GM15510 (cell line): ENCODE measurements at regions not wholly inside any gene's neighbourhood (a gene's known extent, or its start where the extent isn't known, plus 50 kb on each side); places are given as distances from the start of the nearest gene placed in this dataset.

Experiments
- POLR2A ChIP-seq: IDR thresholded peaks from 3 replicates; pipeline ENCODE4 v1.6.1; 2011; ENCODE audit warnings: borderline replicate concordance; ENCODE audit not compliant: insufficient read length; ENCODE audit errors: extremely low read depth

DNA sequence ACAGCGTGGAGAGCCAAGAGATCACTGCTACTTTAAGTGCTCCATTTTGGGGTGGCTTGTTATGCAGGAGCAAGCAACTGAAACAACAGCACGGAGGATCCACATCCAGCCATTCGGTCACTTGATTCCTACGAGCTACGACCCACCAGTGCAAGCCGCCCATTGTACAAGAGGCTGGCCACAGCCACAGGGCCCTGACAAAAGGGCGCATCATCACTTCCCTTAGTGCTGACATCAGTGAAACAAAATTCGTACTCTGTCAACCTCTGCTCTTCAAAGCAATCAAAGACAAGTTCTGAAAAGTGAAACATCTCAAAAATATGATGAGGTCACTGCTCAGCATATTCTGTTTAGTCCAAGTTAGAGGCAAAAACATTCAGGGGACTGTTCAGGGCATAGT, 168.4 kb downstream of the GADD45G start:
- no peak for TF ChIP-seq POLR2A

DNA sequence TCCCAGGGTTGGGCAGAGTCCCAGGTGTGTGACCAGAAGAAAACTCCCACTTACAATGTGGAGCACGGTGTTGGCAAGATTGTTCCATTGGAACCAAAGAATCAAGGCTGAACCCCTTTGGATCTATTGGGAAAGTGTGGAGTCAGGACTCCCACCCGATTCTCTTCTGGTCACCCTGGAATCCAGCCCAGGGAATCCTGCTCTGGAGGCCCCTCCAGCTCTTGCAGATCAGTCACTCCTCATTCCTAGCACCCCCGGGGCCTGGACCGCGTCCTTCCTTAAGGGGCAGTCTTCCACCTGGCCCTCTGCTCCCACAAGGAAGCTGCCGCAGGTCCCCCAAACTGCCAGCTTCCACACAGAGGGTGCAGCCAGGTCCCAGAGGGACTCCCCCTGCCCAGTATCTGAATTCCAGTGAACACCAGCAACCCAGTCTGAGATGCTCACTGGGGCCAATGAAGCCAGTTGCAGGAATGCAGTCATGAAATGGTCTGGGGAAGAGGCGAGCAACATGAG, 170.1 kb downstream of the GADD45G start:
- TF ChIP-seq POLR2A = no peak

DNA sequence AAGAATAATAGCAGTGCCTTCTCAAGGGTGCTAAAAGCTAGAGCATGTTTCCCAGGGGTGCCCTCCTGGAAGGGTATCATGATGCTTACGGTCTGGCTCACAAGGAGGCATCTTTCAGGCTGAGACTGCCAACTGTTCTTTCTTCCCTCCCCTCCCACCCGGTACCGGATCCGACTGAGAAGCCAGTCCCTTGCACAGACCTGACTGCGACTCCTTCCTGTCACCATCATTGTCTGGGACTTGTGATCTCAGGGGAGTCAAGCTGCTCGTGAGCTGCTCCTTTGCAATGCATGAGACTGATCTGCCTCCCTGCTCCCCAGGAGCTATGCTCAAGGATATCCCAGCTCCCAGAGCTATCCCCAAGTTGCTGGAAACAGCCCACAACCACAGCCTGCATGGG, 170.8 kb downstream of the GADD45G start:
- TF ChIP-seq POLR2A = no peak

DNA sequence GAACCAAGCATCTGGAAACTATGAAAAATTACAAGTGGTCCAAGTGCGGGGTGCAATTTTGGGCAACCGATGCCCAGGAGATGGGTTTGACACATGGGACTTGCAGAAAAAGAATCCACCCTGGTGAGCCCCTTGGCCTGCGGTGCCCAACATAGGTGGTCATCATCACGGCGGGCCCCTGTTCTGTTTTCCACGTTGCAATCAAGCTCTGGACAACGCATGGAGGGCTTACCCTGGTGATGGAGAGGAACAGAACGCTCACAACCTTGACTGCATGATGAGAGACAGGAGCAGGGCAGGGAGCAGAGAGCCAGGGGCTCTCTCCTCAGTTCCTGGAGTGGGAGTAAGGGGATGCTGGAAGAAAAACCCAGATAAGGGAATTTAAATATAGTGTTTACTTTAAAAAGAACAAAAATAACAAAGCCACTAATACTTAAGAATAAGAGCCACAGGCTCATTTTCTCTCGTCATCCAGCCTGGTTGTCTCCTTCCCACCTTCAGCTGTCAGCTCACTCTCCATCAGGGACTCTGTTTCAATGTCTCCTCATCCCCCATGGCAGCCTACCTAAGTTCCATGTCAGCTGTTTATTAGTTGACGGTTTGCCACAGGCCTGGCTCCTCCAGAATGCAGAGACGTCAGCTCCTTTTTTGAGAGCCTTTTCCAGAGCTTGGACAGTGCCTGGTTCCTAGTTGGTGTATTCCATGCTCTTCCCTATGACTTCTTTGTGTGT, 172.1 kb downstream of the GADD45G start:
- no peak for TF ChIP-seq POLR2A

DNA sequence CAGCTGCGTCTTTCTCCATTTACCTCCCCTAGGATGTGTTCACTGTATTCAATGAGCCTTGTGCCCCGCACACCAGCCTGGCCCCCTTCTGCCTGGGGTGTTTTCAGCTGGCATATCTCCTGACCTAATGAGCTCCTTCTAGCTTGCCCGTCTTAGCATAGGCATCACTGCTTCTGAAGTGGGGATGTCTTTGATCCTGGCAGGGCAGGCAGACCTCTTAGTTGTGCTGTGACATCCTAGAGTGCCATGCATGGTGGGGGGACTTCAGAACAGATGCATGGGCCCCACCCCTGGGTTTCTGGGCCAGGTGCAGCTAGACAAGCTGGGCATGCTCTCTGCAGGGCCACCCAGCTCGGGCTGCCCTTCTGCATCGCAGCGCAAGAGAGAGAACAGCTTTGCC, 172.7 kb downstream of the GADD45G start:
- TF ChIP-seq POLR2A = no peak

DNA sequence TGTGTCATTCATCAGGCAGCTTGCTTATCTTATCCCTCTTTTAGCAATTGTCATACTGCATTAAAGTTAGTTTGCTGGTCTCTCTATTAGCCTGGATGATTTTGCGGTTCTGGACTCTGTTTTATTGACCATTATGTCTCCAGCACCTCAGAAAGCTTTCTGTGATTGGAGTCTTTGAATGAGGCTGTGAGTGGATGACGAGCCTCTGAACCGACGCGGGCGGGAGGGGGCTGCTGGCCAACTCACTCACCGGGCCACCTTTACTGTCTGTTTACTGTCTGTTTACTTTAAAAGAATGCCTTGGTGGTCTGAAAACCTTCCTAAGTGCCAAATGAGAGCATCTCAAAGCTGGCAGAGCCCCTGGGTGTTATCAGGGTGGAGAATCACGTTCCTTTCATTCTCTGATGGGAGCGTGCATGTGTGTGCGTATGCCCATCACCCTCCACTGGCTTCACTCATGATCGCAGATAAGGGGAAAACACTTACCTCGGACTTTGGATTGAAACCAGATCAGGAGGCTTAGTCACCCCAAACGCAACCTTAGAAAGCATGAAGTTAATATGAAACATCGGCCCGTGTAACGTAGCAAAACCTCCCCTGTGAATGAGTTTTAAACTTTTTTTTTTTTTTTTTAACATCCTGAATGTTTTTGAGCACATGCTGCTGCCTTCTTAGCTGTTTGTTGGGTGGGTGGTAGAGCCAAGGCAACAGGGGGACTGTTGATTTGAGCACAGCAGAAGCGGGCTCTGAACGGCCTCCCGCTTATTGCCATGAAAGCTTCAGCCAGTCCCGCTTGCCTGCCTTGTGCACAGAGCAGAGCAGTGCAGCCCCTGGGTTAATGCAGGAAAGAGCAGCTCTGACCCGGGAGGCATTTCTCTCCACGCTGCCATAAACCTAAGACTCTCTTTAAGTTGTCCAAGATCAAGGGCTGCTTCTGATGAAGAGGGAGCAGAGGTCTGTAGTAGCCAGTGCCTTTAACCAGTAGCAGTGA, 173.6 kb downstream of the GADD45G start:
- no peak for TF ChIP-seq POLR2A

DNA sequence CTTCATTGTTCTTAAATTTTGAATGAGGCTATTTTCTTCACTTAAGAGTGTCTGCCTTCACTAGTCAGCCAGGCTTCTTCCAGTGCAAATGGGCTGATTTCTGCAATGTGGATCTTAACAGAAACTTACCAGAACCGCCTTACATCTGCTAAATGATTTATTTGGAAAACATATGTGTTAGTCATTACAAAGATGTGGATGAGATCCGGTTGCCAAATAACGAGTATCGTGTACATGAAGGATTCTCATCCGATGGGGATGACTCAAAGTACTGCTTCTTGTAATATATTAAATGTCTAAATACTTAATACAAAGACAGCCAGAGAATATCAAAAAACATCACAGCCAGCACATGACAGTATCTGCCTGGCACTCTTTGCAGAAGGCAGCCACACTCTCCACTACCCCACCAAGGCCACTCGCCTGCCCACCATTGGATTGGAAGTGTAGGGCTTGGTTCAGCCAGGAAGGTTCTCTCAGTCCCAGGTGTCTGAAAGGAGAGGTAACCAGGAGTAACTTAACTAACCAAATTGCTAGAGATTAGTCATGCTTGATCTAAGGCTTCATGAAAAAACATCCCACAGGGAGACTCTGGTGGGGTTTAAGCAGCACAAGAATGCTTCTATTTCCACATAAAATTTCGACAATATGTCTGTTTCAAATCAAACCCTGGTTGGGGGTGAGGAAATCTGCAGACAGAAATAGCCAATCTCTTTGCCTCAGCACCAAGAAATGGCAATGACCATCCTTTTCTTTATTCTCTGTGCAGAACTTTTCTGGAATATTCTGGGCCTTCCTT, 174.8 kb downstream of the GADD45G start:
- TF ChIP-seq POLR2A = no peak

DNA sequence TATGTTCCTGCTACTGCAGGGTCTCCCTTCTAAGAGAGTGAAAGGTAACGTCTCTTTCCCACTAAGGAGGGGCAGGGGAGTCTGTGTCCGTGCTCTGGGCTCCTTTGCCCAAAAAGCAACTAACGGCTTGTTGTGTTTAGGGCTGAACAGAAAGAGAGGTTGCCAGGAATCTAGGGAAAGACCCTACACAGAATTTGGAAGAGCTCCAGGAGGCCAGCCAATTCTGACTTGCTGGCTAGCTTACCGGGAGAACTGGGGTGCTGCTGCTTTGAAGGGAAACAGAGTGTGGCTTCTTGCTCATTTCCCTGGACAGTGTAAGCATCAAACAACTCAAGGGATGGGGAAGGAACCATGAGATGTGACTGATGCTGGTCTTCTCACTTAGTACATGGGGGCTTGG, 176.1 kb downstream of the GADD45G start:
- no peak for TF ChIP-seq POLR2A

DNA sequence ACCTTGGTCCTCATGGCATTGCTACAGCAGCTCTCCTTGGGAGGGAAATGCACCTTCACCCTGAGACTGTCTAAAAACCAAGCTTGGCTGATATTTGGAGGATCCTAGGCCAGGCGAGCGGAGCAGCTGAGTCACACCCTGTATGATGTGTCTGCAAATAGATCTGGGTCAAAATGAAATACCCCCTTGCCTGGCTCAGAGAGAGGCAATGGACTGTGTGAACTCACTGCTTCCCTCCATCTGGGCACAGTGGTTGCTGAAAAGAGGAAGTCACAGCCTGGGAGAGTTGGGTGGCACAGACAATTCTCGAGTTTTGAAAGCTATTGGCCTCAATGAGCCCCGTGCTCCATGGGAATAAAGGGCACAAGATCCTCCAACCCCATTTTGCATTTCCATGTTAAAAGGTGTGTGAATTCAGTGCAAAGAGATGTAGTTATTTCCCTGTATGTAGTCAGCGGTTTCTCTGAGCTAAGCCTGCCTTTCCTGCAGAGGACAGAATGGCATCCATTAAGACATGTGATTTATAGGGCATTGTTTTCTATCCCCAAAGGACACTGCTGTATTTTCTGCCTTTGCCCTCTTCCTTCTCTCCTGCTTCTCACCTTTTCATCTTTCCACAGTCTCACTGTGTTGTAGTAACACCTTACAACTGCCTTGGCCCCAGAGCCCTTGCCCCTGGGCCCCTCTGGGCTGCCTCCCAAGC, 177.2 kb downstream of the GADD45G start:
- TF ChIP-seq POLR2A = no peak

DNA sequence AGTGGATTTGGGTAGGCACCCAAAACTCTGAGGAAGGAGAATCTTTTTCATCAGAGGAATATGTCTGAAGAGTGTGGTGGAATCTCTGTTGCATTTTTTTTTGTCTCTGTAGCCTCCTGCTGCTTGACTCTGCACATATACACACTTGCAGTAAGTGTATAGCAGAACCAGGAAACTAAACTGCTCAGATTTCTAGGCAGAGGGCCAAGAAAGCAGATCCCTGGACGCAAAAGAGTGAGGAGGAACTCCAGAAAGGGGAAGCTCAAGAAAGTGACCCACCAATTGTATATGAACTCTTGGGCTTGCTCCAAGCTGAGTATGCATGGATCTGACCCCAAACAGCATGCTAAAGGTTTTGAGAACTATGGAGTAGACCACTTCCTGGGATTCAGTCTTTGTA, 181.8 kb downstream of the GADD45G start:
- TF ChIP-seq POLR2A = no peak

DNA sequence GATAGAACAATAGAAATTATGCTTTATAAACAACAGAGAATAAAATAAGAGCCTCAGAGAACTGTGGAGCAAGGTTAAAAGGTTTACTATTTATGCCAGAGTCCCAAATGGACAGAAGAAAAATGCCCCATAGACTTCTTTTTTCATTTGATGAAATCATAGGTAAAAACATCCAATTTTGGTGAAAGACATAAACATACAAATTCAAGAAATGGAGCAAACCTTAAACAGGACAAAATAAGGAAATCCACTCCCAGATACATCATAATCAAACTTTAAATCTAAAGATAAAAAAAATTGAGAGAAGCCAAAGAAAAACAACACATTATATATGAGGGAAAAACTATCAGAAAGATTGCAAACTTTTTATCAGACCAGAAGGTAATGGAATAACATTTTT, 182.8 kb downstream of the GADD45G start:
- TF ChIP-seq POLR2A = no peak

DNA sequence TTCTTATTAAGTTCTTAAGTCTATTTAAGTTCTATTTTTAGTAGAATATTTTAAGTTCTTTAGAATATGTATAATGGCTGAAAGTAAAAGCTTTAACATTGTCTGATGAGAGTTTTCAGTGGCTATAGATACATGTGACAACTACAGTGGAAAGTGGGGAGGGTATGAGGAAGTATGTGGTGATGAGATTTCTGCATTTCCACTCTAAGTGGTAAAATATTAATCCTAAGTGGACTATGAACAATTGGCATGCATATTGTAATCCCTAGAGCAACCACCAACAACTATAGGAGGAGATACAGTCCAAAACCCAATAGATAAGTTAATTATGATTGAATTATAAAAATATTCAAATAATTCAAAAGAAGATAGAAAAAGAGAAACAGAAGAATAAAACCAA, 183.6 kb downstream of the GADD45G start:
- no peak for TF ChIP-seq POLR2A

DNA sequence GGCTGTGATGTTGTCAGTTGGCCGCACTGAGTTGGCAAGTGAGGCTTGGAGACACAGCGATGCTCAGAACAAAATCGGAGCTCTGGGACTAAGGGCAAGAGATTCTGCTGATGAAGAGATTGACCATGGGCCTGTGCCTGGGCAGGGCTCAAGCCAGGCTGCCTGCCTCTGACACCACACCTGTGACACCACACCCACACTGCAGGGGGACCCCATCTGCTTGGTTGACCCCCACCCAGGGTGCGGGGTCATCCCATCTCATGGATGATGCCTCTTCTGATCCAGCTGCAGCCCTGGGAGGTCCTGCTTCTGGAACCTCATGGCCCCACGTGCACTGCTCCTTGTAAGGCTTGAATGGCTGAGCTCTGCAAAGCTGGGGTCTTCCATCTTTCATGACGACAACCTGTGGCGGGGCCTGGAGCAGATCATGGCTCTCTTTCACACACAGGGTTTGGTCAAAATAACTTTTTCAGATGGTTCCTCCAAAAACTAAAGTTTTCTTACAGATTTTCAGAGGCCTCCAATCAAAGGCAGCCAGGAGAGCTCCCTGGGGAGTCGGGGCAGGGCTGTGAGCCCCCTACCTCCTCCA, 185.2 kb downstream of the GADD45G start:
- TF ChIP-seq POLR2A = no peak
